KMS-11 (cell line): ENCODE measurements at regions not wholly inside any gene's neighbourhood (a gene's known extent, or its start where the extent isn't known, plus 50 kb on each side); places are given as distances from the start of the nearest gene placed in this dataset.

ENCODE experiments used
- H2AFZ ChIP-seq: fragments of 200-600 bp; sonication (generic); 2 replicates; pipeline ENCODE4 v1.6.1; 2016; ENCODE audit warnings: antibody characterized with exemption, mixed run types, low read depth
- H3K27ac ChIP-seq: fragments of 200-600 bp; sonication (generic); 2 replicates; pipeline ENCODE4 v1.6.1; 2016; ENCODE audit warnings: mild to moderate bottlenecking, mixed run types
- H3K27me3 ChIP-seq: fragments of 200-600 bp; sonication (generic); 2 replicates; pipeline ENCODE4 v1.6.1; 2017; ENCODE audit warnings: mild to moderate bottlenecking, low read depth, mixed run types, moderate library complexity; ENCODE audit not compliant: insufficient read depth
- H3K36me3 ChIP-seq: fragments of 200-600 bp; sonication (generic); 2 replicates; pipeline ENCODE4 v1.6.1; 2017; ENCODE audit warnings: mild to moderate bottlenecking, mixed run types; ENCODE audit not compliant: insufficient read depth
- H3K4me1 ChIP-seq: fragments of 200-600 bp; sonication (generic); 2 replicates; pipeline ENCODE4 v1.6.1; 2016; ENCODE audit warnings: mild to moderate bottlenecking, low read depth, mixed run types; ENCODE audit not compliant: poor library complexity, severe bottlenecking
- H3K4me2 ChIP-seq: fragments of 200-600 bp; sonication (generic); 2 replicates; pipeline ENCODE4 v1.7.0; 2016; ENCODE audit warnings: mild to moderate bottlenecking, mixed run types
- H3K4me3 ChIP-seq: fragments of 200-600 bp; sonication (generic); IDR thresholded peaks from 2 replicates; pipeline ENCODE4 v1.6.1; 2017; ENCODE audit warnings: low read depth, low read length, mixed read lengths; ENCODE audit not compliant: insufficient read depth
- H3K79me2 ChIP-seq: fragments of 200-600 bp; sonication (generic); 2 replicates; pipeline ENCODE4 v1.6.1; 2016; ENCODE audit warnings: low read depth, mixed run types; ENCODE audit not compliant: insufficient read depth
- H3K9ac ChIP-seq: fragments of 200-600 bp; sonication (generic); 2 replicates; pipeline ENCODE4 v1.6.1; 2016; ENCODE audit warnings: mild to moderate bottlenecking, mixed run types
- H4K20me1 ChIP-seq: fragments of 200-600 bp; sonication (generic); 2 replicates; pipeline ENCODE4 v1.6.1; 2016; ENCODE audit warnings: mild to moderate bottlenecking, mixed run types; ENCODE audit not compliant: insufficient read depth
- CTCF ChIP-seq: fragments of 200-600 bp; sonication (generic); conservative IDR thresholded peaks from 2 replicates; pipeline ENCODE4 v1.6.1; 2017; ENCODE audit warnings: low read depth, mild to moderate bottlenecking, antibody characterized with exemption, low read length, moderate library complexity, mixed read lengths

DNA sequence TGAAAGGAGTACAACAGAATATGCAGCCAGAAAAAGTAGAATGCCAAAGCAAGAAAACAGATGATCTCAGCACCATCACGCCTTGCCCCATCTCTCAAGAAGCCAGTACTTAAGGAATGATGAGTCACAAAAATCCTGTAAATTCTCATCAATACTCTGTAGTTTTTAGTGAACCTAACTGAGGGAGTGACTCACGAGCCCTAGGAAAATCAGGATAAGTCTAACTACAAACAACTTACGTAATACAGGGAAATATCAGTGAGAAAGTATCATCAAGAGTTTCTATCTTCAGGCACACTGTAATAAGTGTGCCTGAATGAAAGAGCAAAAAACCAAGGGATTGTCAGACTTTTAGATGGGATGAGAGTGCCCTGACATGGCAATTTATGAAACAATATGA is 644.4 kb downstream of the STPG2 start:
- no peaks in the 10 kb centered on the region for H4K20me1 ChIP-seq
- H3K27ac ChIP-seq = no peak overlapping the region
- no peak for TF ChIP-seq CTCF
- no peaks in the 10 kb centered on the region for H3K4me1 ChIP-seq
- H3K4me3 ChIP-seq = no peak overlapping the region
- no peak overlapping the region for H3K4me2 ChIP-seq
- H2AFZ ChIP-seq = no peak overlapping the region
- H3K9ac ChIP-seq = no peak overlapping the region
- H3K79me2 ChIP-seq = no peaks in the 10 kb centered on the region
- no peaks in the 10 kb centered on the region for H3K27me3 ChIP-seq
- no peaks in the 10 kb centered on the region for H3K36me3 ChIP-seq

GRCh38 chr4:97500423-97500822 is 642.9 kb downstream of the STPG2 start:
- H3K4me2 ChIP-seq = no peak overlapping the region
- no peak overlapping the region for H3K27ac ChIP-seq
- no peak overlapping the region for H3K4me3 ChIP-seq
- no peaks in the 10 kb centered on the region for H3K79me2 ChIP-seq
- TF ChIP-seq CTCF = no peak
- H3K27me3 ChIP-seq = no peaks in the 10 kb centered on the region
- no peak overlapping the region for H3K9ac ChIP-seq
- no peak overlapping the region for H2AFZ ChIP-seq
- H4K20me1 ChIP-seq = no peaks in the 10 kb centered on the region
- H3K36me3 ChIP-seq = no peaks in the 10 kb centered on the region
- no peaks in the 10 kb centered on the region for H3K4me1 ChIP-seq

DNA sequence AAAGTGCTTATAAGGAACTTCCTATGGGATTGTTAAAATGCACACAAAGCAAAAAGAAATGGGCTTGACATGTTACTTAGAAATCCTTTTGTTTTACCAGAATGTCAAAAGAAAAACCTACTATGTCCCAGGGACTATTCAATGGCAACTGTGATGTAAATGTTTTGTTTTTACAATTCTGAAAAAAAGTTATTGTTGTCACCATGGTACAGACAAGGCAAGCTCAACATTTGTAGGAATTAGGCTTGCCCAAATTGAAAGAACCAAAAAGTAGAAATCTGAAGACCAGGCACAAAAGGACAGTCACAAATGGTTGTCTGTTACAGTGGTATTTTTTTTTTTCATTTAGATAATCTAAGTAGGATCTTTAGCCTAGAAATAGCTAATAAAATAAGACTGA is 638.6 kb downstream of the STPG2 start:
- no peaks in the 10 kb centered on the region for H3K27me3 ChIP-seq
- no peaks in the 10 kb centered on the region for H4K20me1 ChIP-seq
- no peak overlapping the region for H3K4me3 ChIP-seq
- no peak overlapping the region for H3K27ac ChIP-seq
- no peaks in the 10 kb centered on the region for H3K36me3 ChIP-seq
- no peak overlapping the region for H2AFZ ChIP-seq
- H3K9ac ChIP-seq = no peak overlapping the region
- H3K4me1 ChIP-seq = no peaks in the 10 kb centered on the region
- no peak for TF ChIP-seq CTCF
- no peaks in the 10 kb centered on the region for H3K79me2 ChIP-seq
- H3K4me2 ChIP-seq = no peak overlapping the region

DNA sequence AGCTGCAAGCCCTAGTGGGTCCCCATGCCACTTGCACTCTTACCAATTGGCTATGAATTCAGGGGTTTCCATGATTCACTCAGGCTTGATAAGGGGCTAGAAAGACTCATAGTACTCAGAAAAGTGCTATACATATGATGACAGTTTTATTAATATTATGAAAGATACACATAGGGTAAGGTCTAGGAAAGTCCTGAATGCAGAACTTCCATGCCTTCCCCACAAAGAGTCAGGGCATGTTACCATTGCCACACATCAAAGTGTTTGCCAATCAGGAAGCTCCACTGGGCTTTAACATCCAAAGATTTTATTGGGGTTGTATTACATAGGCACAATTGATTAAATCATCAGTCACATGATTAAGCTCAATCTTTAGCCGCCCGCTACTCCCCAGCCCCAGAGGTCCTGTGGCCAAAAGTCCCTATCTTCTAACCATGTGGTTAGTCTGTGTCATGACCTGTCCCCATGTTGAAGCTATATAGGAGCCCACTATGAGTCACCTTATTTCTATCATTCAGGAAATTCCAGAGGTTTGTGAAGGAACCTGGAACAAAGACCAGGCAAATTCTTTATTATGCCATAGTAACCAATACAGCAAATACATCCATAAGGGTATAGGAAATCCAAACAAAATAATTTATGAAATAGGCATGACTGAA is 635.6 kb downstream of the STPG2 start:
- Histone ChIP-seq H3K27ac (no peak overlapping the region), H2AFZ (no peak overlapping the region), H3K79me2 (no peaks in the 10 kb centered on the region), H4K20me1 (no peaks in the 10 kb centered on the region), H3K4me1 (no peaks in the 10 kb centered on the region), H3K4me2 (no peak overlapping the region), H3K9ac (no peak overlapping the region), H3K36me3 (no peaks in the 10 kb centered on the region), H3K4me3 (no peak overlapping the region), H3K27me3 (no peaks in the 10 kb centered on the region)
- no peak for TF ChIP-seq CTCF
